OCI-LY7 (cell line): ENCODE measurements at regions not wholly inside any gene's neighbourhood (a gene's known extent, or its start where the extent isn't known, plus 50 kb on each side); places are given as distances from the start of the nearest gene placed in this dataset.

Source experiments
- EZH2phosphoT487 ChIP-seq: fragments of 200-600 bp; sonication (generic); IDR thresholded peaks from 2 replicates; pipeline ENCODE4 v1.6.1; 2018; ENCODE audit warnings: low read depth, borderline replicate concordance, mild to moderate bottlenecking, mixed run types, antibody characterized with exemption, low read length, moderate library complexity, mixed read lengths
- TF ChIP-seq, protein P1 (sequence below): fragments of 200-600 bp; sonication (generic); conservative IDR thresholded peaks from 2 replicates; pipeline ENCODE4 v1.5.1; 2014; ENCODE audit warnings: mild to moderate bottlenecking, antibody characterized with exemption, low read length, moderate library complexity, mixed read lengths

DNA sequence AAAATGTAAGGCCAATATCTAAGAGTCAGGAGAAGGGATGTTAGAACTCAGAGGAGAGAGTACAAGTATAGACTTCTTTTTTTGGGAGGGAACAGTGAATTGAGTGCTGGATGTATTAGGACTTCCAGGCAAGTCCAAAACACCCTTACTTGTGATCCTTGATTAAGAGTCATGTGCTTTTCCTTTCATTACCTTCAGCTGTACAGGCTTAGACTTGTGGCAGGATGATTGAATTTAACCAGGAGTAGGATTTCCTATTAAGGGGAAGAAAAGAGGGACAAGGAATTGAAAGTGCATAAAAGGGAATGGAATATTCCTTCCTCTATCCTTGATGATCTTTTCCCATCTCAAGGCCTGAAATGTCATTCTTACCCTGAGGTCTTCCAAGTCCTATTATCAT, 606.7 kb downstream of the STIM2 start:
- TF ChIP-seq, protein P1, sequence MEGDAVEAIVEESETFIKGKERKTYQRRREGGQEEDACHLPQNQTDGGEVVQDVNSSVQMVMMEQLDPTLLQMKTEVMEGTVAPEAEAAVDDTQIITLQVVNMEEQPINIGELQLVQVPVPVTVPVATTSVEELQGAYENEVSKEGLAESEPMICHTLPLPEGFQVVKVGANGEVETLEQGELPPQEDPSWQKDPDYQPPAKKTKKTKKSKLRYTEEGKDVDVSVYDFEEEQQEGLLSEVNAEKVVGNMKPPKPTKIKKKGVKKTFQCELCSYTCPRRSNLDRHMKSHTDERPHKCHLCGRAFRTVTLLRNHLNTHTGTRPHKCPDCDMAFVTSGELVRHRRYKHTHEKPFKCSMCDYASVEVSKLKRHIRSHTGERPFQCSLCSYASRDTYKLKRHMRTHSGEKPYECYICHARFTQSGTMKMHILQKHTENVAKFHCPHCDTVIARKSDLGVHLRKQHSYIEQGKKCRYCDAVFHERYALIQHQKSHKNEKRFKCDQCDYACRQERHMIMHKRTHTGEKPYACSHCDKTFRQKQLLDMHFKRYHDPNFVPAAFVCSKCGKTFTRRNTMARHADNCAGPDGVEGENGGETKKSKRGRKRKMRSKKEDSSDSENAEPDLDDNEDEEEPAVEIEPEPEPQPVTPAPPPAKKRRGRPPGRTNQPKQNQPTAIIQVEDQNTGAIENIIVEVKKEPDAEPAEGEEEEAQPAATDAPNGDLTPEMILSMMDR = no peak
- no peak for TF ChIP-seq EZH2phosphoT487
